ENCODE measurements at regions not wholly inside any gene's neighbourhood (a gene's known extent, or its start where the extent isn't known, plus 50 kb on each side); places are given as distances from the start of the nearest gene placed in this dataset.
"Not testable (repeated sequence)": the region's sequence is repeated elsewhere in the genome, so short reads cannot be mapped to it uniquely, and the experiment has no call there.

DNA sequence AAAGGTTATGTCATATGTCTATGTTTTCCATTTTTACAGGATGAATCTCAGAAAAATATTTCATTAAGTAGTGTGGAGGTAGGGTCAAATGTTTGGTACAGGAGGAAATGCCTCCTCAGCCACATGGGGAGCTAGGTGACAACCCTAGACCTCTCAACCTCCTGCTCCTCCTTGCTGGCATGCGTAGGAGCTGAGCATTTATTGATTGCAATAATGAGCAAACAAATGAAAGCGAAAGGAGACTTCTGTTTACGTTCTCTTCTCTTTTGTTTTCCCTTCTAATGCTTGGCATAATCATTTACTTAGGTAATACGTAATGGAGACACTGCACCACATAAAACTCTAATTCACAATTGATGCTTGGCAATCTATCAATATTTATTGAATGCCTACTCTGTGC lies 95.1 kb upstream of the CCBE1 start:
- no peak overlapping the region for H3K9ac ChIP-seq (ENCODE audit: insufficient read length)
- H3K9me3 ChIP-seq (ENCODE audit: low read depth, low read length) = no peaks in the 10 kb centered on the region
- H3K36me3 ChIP-seq (ENCODE audit: insufficient read depth, low read length) = no peaks in the 10 kb centered on the region
- H3K4me3 ChIP-seq = no peak overlapping the region
- DNase-seq (ENCODE audit: low read depth, low spot score) = no peak
- no peak for TF ChIP-seq FOXP2 (optimal IDR thresholded peaks at IDR 0.05; ENCODE audit: control extremely low read depth, extremely low read length, insufficient read depth)
- TF ChIP-seq POLR2AphosphoS5 (IDR thresholded peaks at IDR 0.05; ENCODE audit: borderline replicate concordance, low read depth, low read length) = no peak
- no peak for TF ChIP-seq EZH2 (IDR thresholded peaks at IDR 0.05)
- H3K27ac ChIP-seq = no peak overlapping the region

DNA sequence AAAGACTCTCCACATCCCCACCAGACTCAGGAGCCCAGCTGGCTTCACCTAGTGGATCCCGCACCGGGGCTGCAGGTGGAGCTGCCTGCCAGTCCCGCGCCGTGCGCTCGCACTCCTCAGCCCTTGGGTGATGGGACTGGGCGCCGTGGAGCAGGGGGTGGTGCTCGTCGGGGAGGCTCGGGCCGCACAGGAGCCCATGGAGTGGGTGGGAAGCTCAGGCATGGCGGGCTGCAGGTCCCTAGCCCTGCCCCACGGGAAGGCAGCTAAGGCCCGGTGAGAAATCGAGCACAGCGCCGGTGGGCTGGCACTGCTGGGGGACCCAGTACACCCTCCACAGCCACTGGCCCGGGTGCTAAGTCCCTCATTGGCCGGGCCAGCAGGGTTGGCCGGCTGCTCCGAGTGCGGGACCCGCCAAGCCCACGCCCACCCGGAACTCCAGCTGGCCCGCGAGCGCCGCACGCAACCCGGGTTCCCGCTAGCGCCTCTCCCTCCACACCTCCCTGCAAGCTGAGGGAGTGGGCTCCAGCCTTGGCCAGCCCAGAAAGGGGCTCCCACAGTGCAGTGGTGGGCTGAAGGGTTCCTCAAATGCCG lies 93.2 kb upstream of the CCBE1 start:
- not testable (repeated sequence) for H3K9me3 ChIP-seq (ENCODE audit: low read depth, low read length); DNase-seq (ENCODE audit: low read depth, low spot score); H3K4me3 ChIP-seq; H3K36me3 ChIP-seq (ENCODE audit: insufficient read depth, low read length); H3K27ac ChIP-seq; H3K9ac ChIP-seq (ENCODE audit: insufficient read length)

DNA sequence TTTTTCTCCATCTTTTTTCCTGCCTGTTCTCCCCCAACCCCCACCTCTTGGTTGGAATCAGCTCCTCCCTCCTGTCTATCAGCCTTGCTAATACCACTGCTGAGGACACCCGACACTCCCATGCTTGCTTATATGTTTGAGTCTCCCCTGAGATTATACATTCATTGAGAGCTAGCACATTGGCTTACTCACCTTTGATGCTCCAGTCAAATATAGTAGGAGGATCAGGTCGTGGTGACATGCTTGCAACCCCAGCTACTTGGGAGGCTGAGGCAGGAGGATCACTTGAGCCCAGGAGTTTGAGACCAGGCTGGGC lies 91.5 kb upstream of the CCBE1 start:
- H3K27ac ChIP-seq = no peak overlapping the region
- no peak overlapping the region for H3K9ac ChIP-seq (ENCODE audit: insufficient read length)
- TF ChIP-seq EZH2 (IDR thresholded peaks at IDR 0.05) (no peak), POLR2AphosphoS5 (IDR thresholded peaks at IDR 0.05; ENCODE audit: borderline replicate concordance, low read depth, low read length) (no peak), FOXP2 (optimal IDR thresholded peaks at IDR 0.05; ENCODE audit: control extremely low read depth, extremely low read length, insufficient read depth) (no peak)
- H3K36me3 ChIP-seq (ENCODE audit: insufficient read depth, low read length) = no peaks in the 10 kb centered on the region
- H3K9me3 ChIP-seq (ENCODE audit: low read depth, low read length) = no peaks in the 10 kb centered on the region
- DNase-seq (ENCODE audit: low read depth, low spot score) = no peak
- H3K4me3 ChIP-seq = no peak overlapping the region

DNA sequence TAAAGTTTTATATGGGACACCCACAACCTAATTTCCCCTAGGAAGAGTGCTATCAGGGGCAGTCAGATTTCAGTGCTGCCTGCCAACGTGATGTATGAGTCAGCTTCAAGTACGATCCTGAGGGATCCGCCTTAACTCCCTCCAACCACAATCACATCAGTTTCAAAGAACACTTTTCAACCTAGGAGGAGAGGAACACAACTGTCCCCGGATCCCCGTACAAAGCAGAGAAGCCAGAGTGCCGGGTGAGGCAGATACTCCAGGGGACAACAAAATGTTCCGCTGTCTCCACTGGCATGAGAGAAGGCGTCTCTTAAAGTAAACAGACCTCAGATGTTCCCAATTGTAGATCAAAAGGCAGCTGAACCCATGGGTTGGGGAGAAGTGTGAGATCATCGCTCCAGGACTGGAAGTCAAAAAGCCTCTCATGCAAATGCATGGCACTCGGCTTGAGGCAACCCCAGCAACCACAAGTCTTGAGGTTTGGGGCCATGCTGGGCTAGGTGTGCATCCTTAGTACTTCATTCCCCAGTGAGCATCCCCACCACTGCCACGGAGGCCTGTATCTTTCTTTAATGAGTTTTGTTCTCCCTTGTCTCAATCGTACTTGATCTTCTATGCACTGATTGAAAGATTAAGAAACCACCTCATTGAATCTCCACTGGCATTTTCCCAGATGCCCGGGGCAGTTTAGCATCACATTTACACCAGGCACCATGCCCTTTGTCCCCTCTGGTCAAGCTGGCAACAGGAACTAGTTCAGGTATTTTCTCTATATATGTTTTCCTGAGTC lies 91.0 kb upstream of the CCBE1 start:
- no peak for TF ChIP-seq FOXP2 (optimal IDR thresholded peaks at IDR 0.05; ENCODE audit: control extremely low read depth, extremely low read length, insufficient read depth)
- no peak for TF ChIP-seq EZH2 (IDR thresholded peaks at IDR 0.05)
- no peak for TF ChIP-seq POLR2AphosphoS5 (IDR thresholded peaks at IDR 0.05; ENCODE audit: borderline replicate concordance, low read depth, low read length)
- H3K36me3 ChIP-seq (ENCODE audit: insufficient read depth, low read length) = no peaks in the 10 kb centered on the region
- no peak overlapping the region for H3K27ac ChIP-seq
- H3K9me3 ChIP-seq (ENCODE audit: low read depth, low read length) = no peaks in the 10 kb centered on the region
- no peak for DNase-seq (ENCODE audit: low read depth, low spot score)
- no peak overlapping the region for H3K4me3 ChIP-seq
- H3K9ac ChIP-seq (ENCODE audit: insufficient read length) = no peak overlapping the region

DNA sequence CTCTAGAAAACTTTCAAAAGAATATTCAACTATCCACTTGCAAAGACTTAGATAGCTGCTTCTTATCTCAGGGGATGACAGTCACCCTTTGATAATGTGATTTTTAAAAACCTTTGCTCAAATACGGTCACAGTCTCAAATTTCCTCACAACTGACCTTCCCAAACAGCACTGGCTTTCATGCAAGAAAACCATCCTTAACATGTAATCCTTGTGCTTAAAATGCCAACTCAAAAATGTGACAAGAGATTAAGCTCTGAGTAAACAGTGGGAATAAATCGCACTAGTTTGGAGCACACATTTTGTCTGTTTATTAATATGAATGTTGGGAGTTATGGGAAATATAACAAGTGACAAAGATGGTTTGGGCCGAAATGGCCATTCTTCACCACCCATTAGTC lies 87.5 kb upstream of the CCBE1 start:
- Histone ChIP-seq H3K9ac (ENCODE audit: insufficient read length) (no peak overlapping the region), H3K9me3 (ENCODE audit: low read depth, low read length) (no peaks in the 10 kb centered on the region), H3K36me3 (ENCODE audit: insufficient read depth, low read length) (no peaks in the 10 kb centered on the region), H3K27ac (no peak overlapping the region), H3K4me3 (no peak overlapping the region)
- DNase-seq (ENCODE audit: low read depth, low spot score) = no peak
- no peak for TF ChIP-seq POLR2AphosphoS5 (IDR thresholded peaks at IDR 0.05; ENCODE audit: borderline replicate concordance, low read depth, low read length)
- TF ChIP-seq FOXP2 (optimal IDR thresholded peaks at IDR 0.05; ENCODE audit: control extremely low read depth, extremely low read length, insufficient read depth) = no peak

DNA sequence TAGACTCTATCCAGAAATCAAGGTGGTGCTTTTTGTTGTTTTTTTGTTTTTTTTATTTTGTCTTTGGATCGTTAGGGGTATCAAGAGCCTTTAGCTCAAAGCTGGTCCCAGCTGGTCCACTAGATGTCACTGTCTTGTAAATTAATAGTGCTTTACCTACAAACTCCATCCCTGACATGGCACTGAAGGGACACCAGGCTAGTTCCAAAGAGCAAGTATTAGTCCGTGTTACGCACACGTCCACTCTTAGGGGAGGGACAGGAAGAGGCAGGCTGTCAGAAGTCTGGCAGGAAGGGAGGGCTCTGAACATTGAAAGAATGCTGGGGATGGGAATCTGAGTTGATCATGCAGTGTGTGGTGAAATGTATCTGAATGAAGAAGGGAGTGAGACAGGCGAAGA lies 85.9 kb upstream of the CCBE1 start:
- Histone ChIP-seq H3K36me3 (ENCODE audit: insufficient read depth, low read length) (no peaks in the 10 kb centered on the region), H3K27ac (no peak overlapping the region), H3K9ac (ENCODE audit: insufficient read length) (no peak overlapping the region), H3K9me3 (ENCODE audit: low read depth, low read length) (no peaks in the 10 kb centered on the region), H3K4me3 (no peak overlapping the region)
- no peak for TF ChIP-seq FOXP2 (optimal IDR thresholded peaks at IDR 0.05; ENCODE audit: control extremely low read depth, extremely low read length, insufficient read depth)
- no peak for TF ChIP-seq EZH2 (IDR thresholded peaks at IDR 0.05)
- no peak for TF ChIP-seq POLR2AphosphoS5 (IDR thresholded peaks at IDR 0.05; ENCODE audit: borderline replicate concordance, low read depth, low read length)
- no peak for DNase-seq (ENCODE audit: low read depth, low spot score)

DNA sequence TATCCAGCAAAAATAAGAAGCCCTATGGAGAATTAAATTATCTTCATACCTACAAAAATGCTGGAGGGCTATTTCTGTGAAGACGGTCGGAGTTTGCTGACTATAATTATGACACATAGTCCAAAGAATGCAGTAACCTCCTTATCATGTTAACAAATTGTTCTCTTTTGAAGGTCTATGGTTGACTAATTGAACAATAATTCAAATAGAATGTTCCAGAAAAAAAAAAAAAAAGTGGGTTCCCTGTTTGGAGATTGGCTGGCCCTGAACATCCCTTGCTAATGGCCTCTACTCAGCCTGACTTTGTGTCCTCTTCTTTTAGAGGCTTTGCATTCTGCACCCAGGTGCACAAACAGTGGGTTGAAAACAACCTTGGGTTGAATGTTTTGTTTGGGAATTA lies 82.8 kb upstream of the CCBE1 start:
- Histone ChIP-seq H3K36me3 (ENCODE audit: insufficient read depth, low read length) (no peaks in the 10 kb centered on the region), H3K9me3 (ENCODE audit: low read depth, low read length) (no peaks in the 10 kb centered on the region), H3K4me3 (no peak overlapping the region), H3K9ac (ENCODE audit: insufficient read length) (no peak overlapping the region), H3K27ac (no peak overlapping the region)
- no peak for DNase-seq (ENCODE audit: low read depth, low spot score)
- TF ChIP-seq FOXP2 (optimal IDR thresholded peaks at IDR 0.05; ENCODE audit: control extremely low read depth, extremely low read length, insufficient read depth) = no peak
- TF ChIP-seq EZH2 (IDR thresholded peaks at IDR 0.05) = no peak
- TF ChIP-seq POLR2AphosphoS5 (IDR thresholded peaks at IDR 0.05; ENCODE audit: borderline replicate concordance, low read depth, low read length) = no peak

DNA sequence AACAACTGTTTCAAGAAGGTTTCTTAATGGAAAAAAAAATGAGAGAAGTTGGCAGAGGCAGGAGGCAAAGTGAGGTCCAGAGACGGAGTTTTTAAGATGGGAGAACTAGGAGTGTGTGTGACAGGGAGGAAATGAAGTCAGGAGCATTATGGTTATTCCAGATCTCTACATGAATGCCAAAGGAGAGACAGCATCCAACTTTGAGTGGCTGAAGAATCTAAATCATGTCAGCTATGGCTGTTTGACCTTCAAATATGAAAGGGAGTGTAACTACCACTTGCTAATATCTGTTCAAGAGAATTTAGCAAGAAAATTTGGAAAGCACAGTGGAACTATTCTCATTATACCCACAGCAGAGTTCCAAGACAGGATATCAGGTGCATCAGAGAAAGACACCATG lies 81.2 kb upstream of the CCBE1 start:
- Histone ChIP-seq H3K36me3 (ENCODE audit: insufficient read depth, low read length) (no peaks in the 10 kb centered on the region), H3K9me3 (ENCODE audit: low read depth, low read length) (no peaks in the 10 kb centered on the region), H3K27ac (no peak overlapping the region), H3K4me3 (no peak overlapping the region), H3K9ac (ENCODE audit: insufficient read length) (no peak overlapping the region)
- TF ChIP-seq EZH2 (IDR thresholded peaks at IDR 0.05) = no peak
- no peak for DNase-seq (ENCODE audit: low read depth, low spot score)

DNA sequence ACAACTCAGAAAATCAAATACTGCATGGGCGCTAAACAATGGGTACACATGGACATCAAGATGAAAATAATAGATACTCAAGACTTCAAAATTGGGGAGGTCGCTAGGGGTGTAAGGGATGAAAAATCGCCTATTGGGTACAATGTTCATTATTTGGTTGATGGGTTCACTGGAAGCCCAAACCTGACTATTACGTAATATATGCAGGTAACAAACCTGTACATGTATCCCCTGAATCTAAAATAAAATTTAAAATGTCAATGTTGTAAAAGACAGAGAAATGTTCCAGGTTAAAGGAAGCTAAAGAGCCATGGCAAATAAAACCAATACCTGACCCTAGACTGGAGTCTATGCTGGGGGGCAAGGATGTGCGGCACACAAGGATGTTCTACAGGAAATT lies 80.4 kb upstream of the CCBE1 start:
- no peak overlapping the region for H3K4me3 ChIP-seq
- H3K27ac ChIP-seq = no peak overlapping the region
- no peaks in the 10 kb centered on the region for H3K9me3 ChIP-seq (ENCODE audit: low read depth, low read length)
- no peak for TF ChIP-seq FOXP2 (optimal IDR thresholded peaks at IDR 0.05; ENCODE audit: control extremely low read depth, extremely low read length, insufficient read depth)
- TF ChIP-seq EZH2 (IDR thresholded peaks at IDR 0.05) = no peak
- no peak for TF ChIP-seq POLR2AphosphoS5 (IDR thresholded peaks at IDR 0.05; ENCODE audit: borderline replicate concordance, low read depth, low read length)
- H3K9ac ChIP-seq (ENCODE audit: insufficient read length) = no peak overlapping the region
- no peak for DNase-seq (ENCODE audit: low read depth, low spot score)
- no peaks in the 10 kb centered on the region for H3K36me3 ChIP-seq (ENCODE audit: insufficient read depth, low read length)

Data from SK-N-MC (cell line).